Amniotic epithelial cell (primary cell): ENCODE measurements at regions not wholly inside any gene's neighbourhood (a gene's known extent, or its start where the extent isn't known, plus 50 kb on each side); places are given as distances from the start of the nearest gene placed in this dataset.
A peak's percentile ranks its signal among the peaks of the same experiment; 100 is the strongest.
"Not testable (repeated sequence)": the region's sequence is repeated elsewhere in the genome, so short reads cannot be mapped to it uniquely, and the experiment has no call there.

Experiments used
- DNase-seq: peaks from one replicate; pipeline ENCODE4 v3.0.0-alpha.2; 2010; ENCODE audit warnings: low read depth

DNA sequence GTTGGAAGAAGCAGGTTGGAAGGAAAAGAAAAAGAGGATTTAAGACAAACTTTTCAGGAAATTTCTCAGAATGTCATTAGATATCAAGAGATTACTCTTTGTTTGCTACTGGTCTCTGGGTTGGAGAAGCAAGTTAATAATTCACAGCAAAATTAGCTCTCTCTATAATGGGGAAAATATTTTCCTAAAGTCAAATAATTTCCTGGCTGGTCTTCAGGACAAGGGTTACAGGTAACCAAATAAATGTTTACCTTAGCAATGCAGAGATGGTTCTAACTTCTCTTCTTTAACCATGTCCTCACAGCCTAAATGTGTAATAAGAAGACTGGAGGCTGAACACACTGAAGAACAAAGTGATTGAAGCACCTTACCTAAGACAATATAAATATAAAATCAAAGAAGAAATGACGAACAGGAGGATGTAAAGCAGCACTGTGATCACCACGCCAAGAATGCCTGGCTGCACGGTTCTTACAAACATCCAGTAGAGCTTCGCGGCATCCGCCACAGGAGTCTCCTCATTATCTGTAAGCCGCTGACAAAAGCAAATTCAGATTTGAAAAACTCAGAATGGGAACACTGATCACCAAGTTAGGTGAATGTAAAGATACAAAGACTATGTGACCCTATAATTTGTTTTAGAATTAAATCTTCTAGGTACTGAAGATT lies 717.5 kb downstream of the TFAP2A start:
- no peak for DNase-seq

GRCh38 chr6:9690388-9690787 lies 724.5 kb downstream of the TFAP2A start:
- no peak for DNase-seq

GRCh38 chr6:9680727-9681126 lies 734.1 kb downstream of the TFAP2A start:
- DNase-seq: not testable (repeated sequence)

GRCh38 chr6:9675122-9675521 lies 739.8 kb downstream of the TFAP2A start:
- no peak for DNase-seq

- no peak for DNase-seq
Observed at GRCh38 chr6:9659848-9660247, 755.0 kb downstream of the TFAP2A start.

DNA sequence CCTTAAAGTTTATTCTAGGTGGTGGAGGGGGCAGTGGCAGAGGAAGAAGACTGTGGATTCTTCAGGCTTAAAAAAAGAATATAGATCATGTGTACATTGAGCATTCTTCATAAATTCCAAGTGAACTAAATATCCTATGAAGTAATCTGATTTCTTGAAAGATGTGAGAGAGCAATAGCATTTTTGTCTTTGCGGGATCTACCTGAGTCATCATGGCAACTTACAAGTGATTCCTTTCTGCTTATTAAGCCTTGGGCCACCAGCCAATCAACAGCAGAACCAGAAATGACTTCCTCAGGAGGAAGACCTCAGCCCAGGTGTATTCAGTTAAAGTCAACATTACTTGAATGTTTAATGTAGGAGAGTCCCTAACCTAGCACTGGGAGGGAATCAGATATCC lies 756.9 kb downstream of the TFAP2A start:
- DNase-seq: peak; percentile 32

- DNase-seq: peak; percentile 59
Observed at GRCh38 chr6:9647599-9647998, 767.3 kb downstream of the TFAP2A start.

DNA sequence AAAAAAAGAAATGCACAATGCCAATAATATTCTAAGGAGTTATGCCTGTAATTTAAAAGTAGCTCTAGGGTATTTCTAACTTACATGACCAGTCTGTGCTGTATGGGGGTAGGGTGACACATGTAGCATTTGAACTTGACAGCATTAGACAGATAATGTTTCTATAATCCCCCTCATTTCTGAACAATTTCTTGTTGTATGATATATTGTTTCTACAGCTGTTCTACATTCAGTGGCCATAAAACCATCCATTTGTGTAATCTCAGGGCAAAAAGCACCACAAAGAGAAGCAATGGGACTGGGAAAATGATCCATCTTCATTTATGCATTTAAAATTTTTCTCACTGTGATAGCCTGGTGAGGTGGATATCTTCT lies 767.8 kb downstream of the TFAP2A start:
- peak; percentile 25 for DNase-seq

- DNase-seq: peak; percentile 86
Observed at GRCh38 chr6:9646342-9647070, 768.4 kb downstream of the TFAP2A start.

- no peak for DNase-seq
Observed at GRCh38 chr6:9638861-9639260, 776.0 kb downstream of the TFAP2A start.

GRCh38 chr6:9634776-9635175 lies 780.1 kb downstream of the TFAP2A start:
- no peak for DNase-seq

GRCh38 chr6:9632026-9632425 lies 782.8 kb downstream of the TFAP2A start:
- no peak for DNase-seq

- DNase-seq: peak; percentile 22
Observed at GRCh38 chr6:9628819-9629218, 786.1 kb downstream of the TFAP2A start.

DNA sequence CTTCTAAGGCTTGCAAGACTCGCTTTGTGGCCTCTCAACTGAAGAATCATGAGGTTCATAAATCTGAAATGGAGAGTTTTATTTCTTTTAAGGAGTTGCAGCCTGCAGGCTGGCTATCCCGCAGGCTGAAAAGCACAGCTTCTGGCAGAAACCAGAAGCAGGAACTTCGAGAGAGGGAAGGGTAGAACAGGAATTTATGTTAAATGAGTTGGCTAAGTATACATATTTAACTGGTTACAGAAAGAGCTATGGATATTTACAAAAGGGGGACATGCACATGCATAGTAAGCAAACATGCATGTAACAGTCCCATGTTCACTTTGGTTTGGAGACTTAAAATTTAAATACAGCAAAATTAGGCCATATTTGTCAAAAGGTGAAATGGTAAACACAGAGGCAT lies 787.0 kb downstream of the TFAP2A start:
- no peak for DNase-seq

DNA sequence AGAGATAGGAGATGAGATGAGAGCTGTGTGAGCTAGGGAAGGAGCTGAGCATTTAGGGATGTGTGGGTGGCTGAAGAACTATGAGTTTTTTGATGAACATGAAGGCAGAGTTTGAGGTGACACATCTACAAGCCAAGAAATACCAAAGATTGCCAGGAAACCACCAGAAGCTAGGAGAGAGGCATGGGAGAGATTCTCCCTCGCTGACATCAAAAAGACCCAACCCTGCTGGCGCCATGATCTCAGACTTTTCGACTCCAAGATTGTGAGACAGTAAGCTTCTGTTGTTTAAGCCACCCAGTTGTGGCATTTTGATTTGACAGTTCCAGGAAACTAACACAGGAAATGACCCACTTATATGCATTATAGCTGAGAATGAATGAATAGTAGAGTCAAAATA lies 790.9 kb downstream of the TFAP2A start:
- DNase-seq: no peak

DNA sequence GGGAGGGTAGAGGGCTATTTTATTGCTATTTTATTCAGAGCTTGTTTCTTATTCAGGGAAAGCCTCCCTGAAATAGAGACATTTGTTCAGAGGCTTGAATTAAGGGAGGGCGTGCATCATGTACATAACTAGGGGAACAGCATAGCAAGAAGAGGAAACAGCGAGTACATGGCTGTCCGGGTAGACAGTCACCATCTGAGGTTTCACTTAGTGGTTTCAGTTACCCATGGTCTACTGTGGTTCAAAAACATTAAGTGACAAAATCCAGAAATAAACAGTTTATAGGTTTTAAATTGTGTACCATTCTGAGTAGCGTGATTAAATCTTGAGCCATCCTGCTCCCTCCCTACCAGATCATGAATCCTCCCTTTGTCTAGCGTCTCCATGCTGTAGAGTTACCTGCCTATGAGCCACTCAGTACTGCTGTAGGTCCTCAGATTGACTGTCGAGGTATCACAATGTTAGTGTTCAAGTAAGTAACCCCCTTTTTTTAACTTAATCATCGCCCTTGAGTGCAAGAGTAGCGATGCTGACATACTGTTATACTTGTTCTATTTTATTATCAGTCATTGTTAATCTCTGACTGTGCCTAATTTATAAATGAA lies 791.5 kb downstream of the TFAP2A start:
- DNase-seq: no peak

GRCh38 chr6:9621276-9621675 lies 793.6 kb downstream of the TFAP2A start:
- no peak for DNase-seq

DNA sequence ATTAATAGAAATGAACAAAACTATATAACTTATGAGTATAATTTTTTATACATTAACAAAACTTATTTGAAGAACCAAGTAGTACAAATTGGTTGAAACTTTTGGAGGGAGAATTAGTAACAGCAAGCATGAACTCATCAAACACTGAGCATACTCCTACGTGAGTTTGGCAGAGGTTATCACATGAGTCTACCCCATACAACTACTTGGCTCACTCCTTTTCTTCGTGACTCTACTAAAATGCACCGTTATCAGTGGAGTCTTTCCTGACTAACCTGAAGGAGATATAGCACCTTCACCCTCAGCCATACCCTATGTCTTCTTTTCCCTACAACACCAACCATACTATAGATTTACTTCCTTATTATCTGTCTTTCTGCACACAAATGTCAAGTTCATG lies 794.2 kb downstream of the TFAP2A start:
- DNase-seq: no peak

DNA sequence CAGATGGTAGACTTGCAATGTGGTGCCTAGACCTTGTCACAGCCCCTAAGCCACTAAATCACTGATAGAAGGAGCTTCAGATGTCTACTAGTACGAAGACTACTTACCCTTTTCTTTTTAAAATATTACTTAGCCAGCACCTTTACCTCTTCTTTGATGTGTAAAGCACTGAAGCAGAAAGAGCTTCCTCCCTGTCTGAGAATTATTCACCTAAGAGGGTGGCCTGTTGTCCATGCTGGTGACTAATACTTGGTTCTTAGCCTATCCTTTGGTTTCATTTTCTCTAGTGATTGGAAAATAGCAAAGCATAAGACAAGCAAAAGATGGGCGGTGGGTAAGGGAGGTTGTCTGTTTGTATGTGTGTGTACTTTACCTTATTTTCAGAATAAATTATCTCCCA lies 794.6 kb downstream of the TFAP2A start:
- DNase-seq: no peak

DNA sequence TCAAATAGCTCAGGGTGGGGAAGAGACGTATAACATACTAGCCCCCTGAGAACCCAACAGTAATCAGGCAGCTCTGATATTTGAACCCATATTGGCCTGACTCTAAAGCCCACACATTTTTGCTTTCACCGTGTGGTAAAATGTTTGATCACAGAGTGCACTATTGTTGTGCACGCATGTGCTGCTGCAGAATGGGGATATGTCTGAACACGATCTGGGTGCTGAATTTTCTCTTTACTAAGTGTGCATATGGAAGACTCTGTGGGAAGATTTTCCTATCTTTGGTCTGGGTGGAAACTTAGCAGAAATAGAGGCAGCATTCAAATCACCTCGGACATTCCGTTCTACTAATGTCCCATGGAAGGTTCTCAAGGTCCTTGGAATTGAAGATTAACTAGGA lies 800.1 kb downstream of the TFAP2A start:
- no peak for DNase-seq

GRCh38 chr6:9612489-9612888 lies 802.4 kb downstream of the TFAP2A start:
- DNase-seq: peak; percentile 41

- no peak for DNase-seq
Observed at GRCh38 chr6:9610620-9611415, 804.1 kb downstream of the TFAP2A start.
